ENCODE measurements at regions not wholly inside any gene's neighbourhood (a gene's known extent, or its start where the extent isn't known, plus 50 kb on each side); places are given as distances from the start of the nearest gene placed in this dataset.

DNA sequence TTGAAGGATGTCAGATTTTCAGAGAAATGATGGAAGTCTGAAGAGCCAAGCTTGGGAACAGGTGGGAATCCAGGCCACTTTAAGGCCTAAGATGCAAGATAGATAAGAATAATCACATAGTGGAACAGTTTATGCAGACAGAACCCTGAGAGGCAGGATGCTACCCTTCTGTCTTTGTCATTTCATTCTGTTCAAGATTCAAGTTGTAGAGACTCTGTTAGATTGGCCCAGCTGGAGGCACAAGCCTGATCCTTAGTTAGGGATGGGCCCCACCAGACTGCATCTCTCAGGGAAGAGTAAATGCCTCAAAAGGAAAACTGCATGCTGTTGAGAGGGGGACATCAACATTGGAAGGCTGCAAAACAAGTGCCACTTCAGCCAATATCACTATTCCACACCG is 287.0 kb downstream of the PCNX1 start:
- DNase-seq = no peak
- intact Hi-C loops (cut with DNase I; ENCODE audit: low total_unique reads) = no loop called here
- H3K27ac ChIP-seq = no peak overlapping the region
- no peaks in the 10 kb centered on the region for H3K9me3 ChIP-seq
- H3K4me1 ChIP-seq = no peaks in the 10 kb centered on the region
- H3K4me3 ChIP-seq = no peak overlapping the region
- 44 to 64% (median 48%) methylated on average over 1 of the region's 1 CpG for WGBS, 5 donors
- no peaks in the 10 kb centered on the region for H3K27me3 ChIP-seq (replicated peaks in 1 of 7)
- TF ChIP-seq, protein P1, sequence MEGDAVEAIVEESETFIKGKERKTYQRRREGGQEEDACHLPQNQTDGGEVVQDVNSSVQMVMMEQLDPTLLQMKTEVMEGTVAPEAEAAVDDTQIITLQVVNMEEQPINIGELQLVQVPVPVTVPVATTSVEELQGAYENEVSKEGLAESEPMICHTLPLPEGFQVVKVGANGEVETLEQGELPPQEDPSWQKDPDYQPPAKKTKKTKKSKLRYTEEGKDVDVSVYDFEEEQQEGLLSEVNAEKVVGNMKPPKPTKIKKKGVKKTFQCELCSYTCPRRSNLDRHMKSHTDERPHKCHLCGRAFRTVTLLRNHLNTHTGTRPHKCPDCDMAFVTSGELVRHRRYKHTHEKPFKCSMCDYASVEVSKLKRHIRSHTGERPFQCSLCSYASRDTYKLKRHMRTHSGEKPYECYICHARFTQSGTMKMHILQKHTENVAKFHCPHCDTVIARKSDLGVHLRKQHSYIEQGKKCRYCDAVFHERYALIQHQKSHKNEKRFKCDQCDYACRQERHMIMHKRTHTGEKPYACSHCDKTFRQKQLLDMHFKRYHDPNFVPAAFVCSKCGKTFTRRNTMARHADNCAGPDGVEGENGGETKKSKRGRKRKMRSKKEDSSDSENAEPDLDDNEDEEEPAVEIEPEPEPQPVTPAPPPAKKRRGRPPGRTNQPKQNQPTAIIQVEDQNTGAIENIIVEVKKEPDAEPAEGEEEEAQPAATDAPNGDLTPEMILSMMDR (IDR thresholded peaks at IDR 0.05 in 8 of 11, conservative IDR thresholded peaks at IDR 0.05 in 3 of 11) = no peak
- no peak for TF ChIP-seq POLR2A (IDR thresholded peaks at IDR 0.05)
- TF ChIP-seq POLR2AphosphoS5 (IDR thresholded peaks at IDR 0.05) = no peak
- no peaks in the 10 kb centered on the region for H3K36me3 ChIP-seq

DNA sequence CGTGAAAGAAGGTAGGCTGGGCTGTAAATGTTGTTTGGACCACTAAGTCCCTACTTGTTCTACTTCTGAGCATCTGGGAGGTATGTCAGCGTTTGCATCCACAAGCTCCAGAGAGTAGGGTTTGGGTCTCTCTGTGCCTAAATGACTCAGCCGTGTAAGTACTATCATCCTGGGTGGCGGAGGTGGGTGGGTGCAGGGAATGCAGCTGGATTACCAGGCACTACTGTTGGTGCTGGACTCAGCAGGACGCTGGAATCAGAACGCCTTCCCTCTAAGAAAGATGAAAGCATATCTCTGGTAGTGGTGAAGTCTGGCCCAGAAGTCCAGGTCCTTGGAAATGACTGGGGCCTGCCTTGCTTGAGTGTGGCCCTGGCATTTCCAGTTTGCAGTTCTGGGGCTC is 289.7 kb downstream of the PCNX1 start:
- Histone ChIP-seq H3K27ac (no peak overlapping the region), H3K4me1 (no peaks in the 10 kb centered on the region), H3K9me3 (no peaks in the 10 kb centered on the region), H3K27me3 (replicated peaks in 1 of 7) (no peaks in the 10 kb centered on the region), H3K4me3 (no peak overlapping the region), H3K36me3 (no peaks in the 10 kb centered on the region)
- no peak for DNase-seq
- intact Hi-C loops (cut with DNase I; ENCODE audit: low total_unique reads) = no loop called here
- WGBS, 5 donors = 82 to 91% (median 89%) methylated on average over 4 to 6 of the region's 6 CpGs
- TF ChIP-seq, protein P1 (IDR thresholded peaks at IDR 0.05 in 8 of 11, conservative IDR thresholded peaks at IDR 0.05 in 3 of 11) = no peak

DNA sequence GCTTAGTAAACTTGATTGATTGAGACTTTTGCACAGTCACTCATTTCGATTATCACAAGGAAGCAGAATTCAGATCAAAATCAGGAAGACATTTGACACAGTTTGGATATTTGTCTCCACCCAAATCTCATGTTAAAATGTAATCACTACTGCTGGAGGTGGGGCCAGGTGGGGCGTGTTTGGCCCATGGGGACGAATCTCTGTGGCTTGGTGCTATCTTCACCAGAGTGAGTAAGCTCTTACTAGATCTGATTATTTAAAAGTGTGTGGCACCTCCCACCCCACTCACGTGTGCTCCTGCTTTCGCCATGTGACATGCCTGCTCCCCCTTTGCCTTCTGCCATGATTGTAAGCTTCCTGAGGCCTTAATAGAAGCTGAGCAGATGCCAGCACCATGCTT is 291.4 kb downstream of the PCNX1 start:
- intact Hi-C loops (cut with DNase I; ENCODE audit: low total_unique reads) = no loop called here
- WGBS, 5 donors = 66 to 76% (median 70%) methylated on average over 5 of the region's 5 CpGs

DNA sequence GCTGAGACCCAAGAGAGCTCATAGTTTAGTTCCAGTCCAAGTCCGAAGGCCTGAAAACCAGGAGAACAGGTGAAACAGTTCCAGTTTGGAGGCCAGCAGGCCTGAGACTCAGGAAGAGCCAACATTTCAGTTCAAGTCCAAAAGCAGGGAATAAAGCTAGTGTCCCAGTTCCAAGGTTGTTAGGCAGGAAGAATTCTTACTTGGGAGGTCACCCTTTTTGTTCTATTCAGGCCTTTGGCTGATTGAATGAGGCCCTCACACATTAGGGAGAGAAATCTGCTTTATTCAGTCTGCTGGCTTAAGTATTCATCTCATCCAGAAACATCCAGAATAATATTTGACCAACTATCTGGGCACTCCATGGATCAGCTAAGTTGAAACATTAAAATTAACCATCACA is 294.6 kb downstream of the PCNX1 start:
- peaks cover 0 to 5% (median 0%) of the 10 kb centered on the region in 8 donors for H3K9me3 ChIP-seq
- no peaks in the 10 kb centered on the region for H3K27me3 ChIP-seq (replicated peaks in 1 of 7)
- H3K4me3 ChIP-seq = no peak overlapping the region
- TF ChIP-seq POLR2A (IDR thresholded peaks at IDR 0.05) (no peak), POLR2AphosphoS5 (IDR thresholded peaks at IDR 0.05) (no peak)
- TF ChIP-seq, protein P1 (IDR thresholded peaks at IDR 0.05 in 8 of 11, conservative IDR thresholded peaks at IDR 0.05 in 3 of 11) = no peak
- intact Hi-C loops (cut with DNase I; ENCODE audit: low total_unique reads) = no loop called here
- no peaks in the 10 kb centered on the region for H3K36me3 ChIP-seq
- 82 to 96% (median 94%) methylated on average over 1 of the region's 1 CpG for WGBS, 5 donors
- no peak overlapping the region for H3K27ac ChIP-seq
- H3K4me1 ChIP-seq = no peaks in the 10 kb centered on the region
- DNase-seq = no peak

More for the DNA sequence above, 291.4 kb downstream of the PCNX1 start:
- Histone ChIP-seq H3K27ac (no peak overlapping the region), H3K9me3 (no peaks in the 10 kb centered on the region), H3K27me3 (replicated peaks in 1 of 7) (no peaks in the 10 kb centered on the region), H3K4me1 (no peaks in the 10 kb centered on the region), H3K36me3 (no peaks in the 10 kb centered on the region), H3K4me3 (no peak overlapping the region)
- no peak for DNase-seq
- TF ChIP-seq POLR2A (IDR thresholded peaks at IDR 0.05) = no peak
- TF ChIP-seq POLR2AphosphoS5 (IDR thresholded peaks at IDR 0.05) = no peak
- TF ChIP-seq, protein P1 (IDR thresholded peaks at IDR 0.05 in 8 of 11, conservative IDR thresholded peaks at IDR 0.05 in 3 of 11) = no peak
